ENCODE measurements at regions not wholly inside any gene's neighbourhood (a gene's known extent, or its start where the extent isn't known, plus 50 kb on each side); places are given as distances from the start of the nearest gene placed in this dataset.

DNA sequence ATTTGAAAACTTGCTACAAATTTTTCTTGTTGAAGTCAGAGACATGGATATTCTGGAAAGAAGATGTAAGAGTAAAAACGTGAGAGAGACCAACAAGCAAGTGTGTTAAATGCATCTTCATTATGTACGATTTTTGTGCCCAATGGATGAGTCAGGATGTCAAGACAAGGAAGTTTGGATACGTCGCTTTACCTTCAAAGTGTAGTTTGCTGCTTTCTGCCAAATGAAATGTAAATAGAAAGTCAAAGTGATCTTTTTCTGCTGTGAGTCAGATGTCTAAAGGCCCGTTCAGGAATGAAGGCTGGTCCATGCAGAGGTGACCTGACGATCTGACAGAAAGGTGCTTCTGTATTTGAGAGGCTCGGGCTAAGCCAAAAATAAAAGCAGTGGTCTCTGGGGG lies 273.1 kb upstream of the PIK3R1 start:
- TF ChIP-seq, protein P1, sequence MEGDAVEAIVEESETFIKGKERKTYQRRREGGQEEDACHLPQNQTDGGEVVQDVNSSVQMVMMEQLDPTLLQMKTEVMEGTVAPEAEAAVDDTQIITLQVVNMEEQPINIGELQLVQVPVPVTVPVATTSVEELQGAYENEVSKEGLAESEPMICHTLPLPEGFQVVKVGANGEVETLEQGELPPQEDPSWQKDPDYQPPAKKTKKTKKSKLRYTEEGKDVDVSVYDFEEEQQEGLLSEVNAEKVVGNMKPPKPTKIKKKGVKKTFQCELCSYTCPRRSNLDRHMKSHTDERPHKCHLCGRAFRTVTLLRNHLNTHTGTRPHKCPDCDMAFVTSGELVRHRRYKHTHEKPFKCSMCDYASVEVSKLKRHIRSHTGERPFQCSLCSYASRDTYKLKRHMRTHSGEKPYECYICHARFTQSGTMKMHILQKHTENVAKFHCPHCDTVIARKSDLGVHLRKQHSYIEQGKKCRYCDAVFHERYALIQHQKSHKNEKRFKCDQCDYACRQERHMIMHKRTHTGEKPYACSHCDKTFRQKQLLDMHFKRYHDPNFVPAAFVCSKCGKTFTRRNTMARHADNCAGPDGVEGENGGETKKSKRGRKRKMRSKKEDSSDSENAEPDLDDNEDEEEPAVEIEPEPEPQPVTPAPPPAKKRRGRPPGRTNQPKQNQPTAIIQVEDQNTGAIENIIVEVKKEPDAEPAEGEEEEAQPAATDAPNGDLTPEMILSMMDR (IDR thresholded peaks at IDR 0.05), result no peak
- no peak for TF ChIP-seq EZH2 (IDR thresholded peaks at IDR 0.05; ENCODE audit: borderline replicate concordance, insufficient read depth, low read depth, low read length, poor library complexity, severe bottlenecking)

Measured in B cell (primary cell).